Activated naive CD4-positive, alpha-beta T cell treated with anti-CD3 and anti-CD28 coated beads, Interleukin-2, amount 50 U/mL, for 72 hours (primary cell): ENCODE measurements at regions not wholly inside any gene's neighbourhood (a gene's known extent, or its start where the extent isn't known, plus 50 kb on each side); places are given as distances from the start of the nearest gene placed in this dataset.

Experiments
- ATAC-seq, 2 donors: fragments of 150-1000 bp; cut with Tn5 transposase; 2 replicates each; pipeline ENCODE4 v1.10.0; 2021; ENCODE audit warnings: mild to moderate bottlenecking in 2 of 2, moderate library complexity in 2 of 2
- DNase-seq, 2 donors: peaks; one replicate each; pipeline ENCODE4 v3.0.0; 2021 to 2022; ENCODE audit warnings: low spot score in 2 of 2
- H3K27ac Mint-ChIP-seq, 2 donors: one replicate each; pipeline ENCODE4 v1.8.0; 2022; ENCODE audit warnings: mild to moderate bottlenecking in 2 of 2, mixed read lengths in 2 of 2
- H3K36me3 Mint-ChIP-seq, 2 donors: one replicate each; pipeline ENCODE4 v1.8.0; 2022; ENCODE audit warnings: mixed read lengths in 2 of 2
- H3K9me3 Mint-ChIP-seq, 2 donors: one replicate each; pipeline ENCODE4 v1.8.0; 2022; ENCODE audit warnings: mixed read lengths in 2 of 2

DNA sequence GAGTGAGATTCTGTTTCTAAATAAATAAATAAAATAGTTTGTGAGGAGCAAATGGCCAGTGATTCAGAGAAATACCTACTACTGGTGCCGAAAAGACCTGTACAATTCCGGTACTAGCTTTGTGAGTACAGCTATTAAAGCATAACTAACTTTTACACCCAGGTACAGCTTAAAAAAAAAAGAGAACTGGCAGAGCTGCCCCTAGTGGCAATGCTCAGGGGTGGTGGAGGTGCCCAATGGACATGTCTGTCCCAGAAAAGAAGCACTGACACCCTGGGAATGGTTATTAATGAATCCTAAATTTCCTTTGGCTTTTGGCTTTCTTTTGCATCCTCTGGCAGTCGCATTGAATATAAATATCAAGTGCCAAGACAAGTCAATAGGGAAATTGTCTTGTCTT lies 87.0 kb downstream of the LIPG start:
- no peaks in the 10 kb centered on the region for H3K36me3 Mint-ChIP-seq
- H3K27ac Mint-ChIP-seq: no peak overlapping the region
- no peak for ATAC-seq
- no peak for DNase-seq
- H3K9me3 Mint-ChIP-seq: no peaks in the 10 kb centered on the region
